ENCODE measurements at regions not wholly inside any gene's neighbourhood (a gene's known extent, or its start where the extent isn't known, plus 50 kb on each side); places are given as distances from the start of the nearest gene placed in this dataset.
"Not testable (repeated sequence)": the region's sequence is repeated elsewhere in the genome, so short reads cannot be mapped to it uniquely, and the experiment has no call there.

DNA sequence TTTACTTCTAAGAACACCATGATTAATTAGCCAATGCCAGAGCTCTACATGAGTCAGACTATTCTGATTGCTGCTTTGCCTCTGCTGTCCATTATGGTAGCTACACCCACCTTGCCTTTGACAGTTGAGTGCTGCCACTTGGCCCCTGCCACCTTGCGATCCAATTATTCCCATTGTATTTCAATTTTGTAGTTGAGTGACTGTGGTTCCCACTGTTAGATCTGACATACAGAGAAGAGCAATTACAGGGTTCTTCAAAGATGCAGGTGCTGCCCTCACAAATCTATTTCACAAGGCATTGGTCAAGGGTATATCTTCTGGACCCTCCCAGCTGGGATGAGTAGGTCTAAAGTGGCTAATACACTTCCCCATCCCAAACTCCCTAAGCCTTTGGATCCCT, 161.1 kb downstream of the EPM2A start:
- no CpG with 5 or more reads among the region's 1 CpG for WGBS (ENCODE audit: insufficient coverage, insufficient read length)
- not testable (repeated sequence) for H3K36me3 ChIP-seq (ENCODE audit: control insufficient read depth, insufficient read depth, low read length); DNase-seq (ENCODE audit: low read depth, low spot score); H3K27me3 ChIP-seq (ENCODE audit: control insufficient read depth, insufficient read depth, low read length); H3K4me1 ChIP-seq (ENCODE audit: control insufficient read depth, insufficient read depth, low read length); H3K9me3 ChIP-seq (ENCODE audit: control insufficient read depth, insufficient read depth, low read length); H3K27ac ChIP-seq (ENCODE audit: low read length); H3K4me3 ChIP-seq (ENCODE audit: low read length)

Measured in iPS DF 6.9 (cell line).